Keratinocyte (primary cell): ENCODE measurements at regions not wholly inside any gene's neighbourhood (a gene's known extent, or its start where the extent isn't known, plus 50 kb on each side); places are given as distances from the start of the nearest gene placed in this dataset.

Experiments used
- EZH2 ChIP-seq: IDR thresholded peaks from one replicate; pipeline ENCODE4 v1.6.1; 2012; ENCODE audit warnings: inconsistent platforms, mild to moderate bottlenecking, low read length, moderate library complexity
- TF ChIP-seq, protein P1 (sequence below), 3 experiments: IDR thresholded peaks in 1 of 3; conservative IDR thresholded peaks in 1 of 3; optimal IDR thresholded peaks in 1 of 3; 2 replicates in 2 of 3; 3 replicates in 1 of 3; pipeline versions ENCODE3 to v1.5.1; 2011; ENCODE audit warnings: low read length in 3 of 3, mild to moderate bottlenecking in 3 of 3, moderate library complexity in 2 of 3, control low read depth in 1 of 3, inconsistent platforms in 1 of 3; ENCODE audit not compliant: insufficient read depth in 2 of 3; ENCODE audit errors: extremely low read depth in 1 of 3

DNA sequence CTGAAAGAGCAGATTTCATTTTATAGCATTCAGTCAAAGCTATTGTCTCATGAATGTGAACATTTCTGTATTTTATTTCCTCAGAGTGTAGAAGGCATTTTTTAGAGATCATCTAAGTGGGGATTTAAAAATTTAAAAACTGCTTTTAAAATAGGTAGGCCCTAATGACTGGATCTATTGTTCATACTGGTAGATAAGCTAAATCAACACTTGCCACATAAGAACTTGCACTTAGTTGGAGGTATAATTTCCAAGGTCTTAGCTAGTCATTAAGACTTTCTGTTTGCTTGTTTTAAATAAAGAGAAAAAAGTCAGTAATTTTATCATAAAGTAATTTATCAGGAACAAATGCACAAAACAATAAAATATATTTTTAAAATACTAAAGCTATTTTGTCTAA is 75.2 kb upstream of the LMO3 start:
- TF ChIP-seq, protein P1, sequence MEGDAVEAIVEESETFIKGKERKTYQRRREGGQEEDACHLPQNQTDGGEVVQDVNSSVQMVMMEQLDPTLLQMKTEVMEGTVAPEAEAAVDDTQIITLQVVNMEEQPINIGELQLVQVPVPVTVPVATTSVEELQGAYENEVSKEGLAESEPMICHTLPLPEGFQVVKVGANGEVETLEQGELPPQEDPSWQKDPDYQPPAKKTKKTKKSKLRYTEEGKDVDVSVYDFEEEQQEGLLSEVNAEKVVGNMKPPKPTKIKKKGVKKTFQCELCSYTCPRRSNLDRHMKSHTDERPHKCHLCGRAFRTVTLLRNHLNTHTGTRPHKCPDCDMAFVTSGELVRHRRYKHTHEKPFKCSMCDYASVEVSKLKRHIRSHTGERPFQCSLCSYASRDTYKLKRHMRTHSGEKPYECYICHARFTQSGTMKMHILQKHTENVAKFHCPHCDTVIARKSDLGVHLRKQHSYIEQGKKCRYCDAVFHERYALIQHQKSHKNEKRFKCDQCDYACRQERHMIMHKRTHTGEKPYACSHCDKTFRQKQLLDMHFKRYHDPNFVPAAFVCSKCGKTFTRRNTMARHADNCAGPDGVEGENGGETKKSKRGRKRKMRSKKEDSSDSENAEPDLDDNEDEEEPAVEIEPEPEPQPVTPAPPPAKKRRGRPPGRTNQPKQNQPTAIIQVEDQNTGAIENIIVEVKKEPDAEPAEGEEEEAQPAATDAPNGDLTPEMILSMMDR (optimal IDR thresholded peaks at IDR 0.05 in 1 of 3, IDR thresholded peaks at IDR 0.05 in 1 of 3, conservative IDR thresholded peaks at IDR 0.05 in 1 of 3; ENCODE audit: extremely low read depth in 1 of 3, insufficient read depth in 2 of 3, low read length in 3 of 3), result no peak
- no peak for TF ChIP-seq EZH2
